ENCODE measurements at regions not wholly inside any gene's neighbourhood (a gene's known extent, or its start where the extent isn't known, plus 50 kb on each side); places are given as distances from the start of the nearest gene placed in this dataset.

- no peak for TF ChIP-seq CTCF (IDR thresholded peaks at IDR 0.05 in 2 of 3, conservative IDR thresholded peaks at IDR 0.05 in 1 of 3; ENCODE audit: borderline replicate concordance in 1 of 3, insufficient read depth in 1 of 3, low read depth in 2 of 3, low read length in 2 of 3)
- no peak for TF ChIP-seq SRF (IDR thresholded peaks at IDR 0.05; ENCODE audit: low read depth)
- TF ChIP-seq YY1 (IDR thresholded peaks at IDR 0.05; ENCODE audit: extremely low read depth, insufficient replicate concordance, low read depth, low read length): no peak
- no peak for TF ChIP-seq TCF7L2 (IDR thresholded peaks at IDR 0.05; ENCODE audit: borderline replicate concordance, extremely low read depth, insufficient read depth, insufficient read length)
- no peak for TF ChIP-seq ZFX (IDR thresholded peaks at IDR 0.05)
- no peak for TF ChIP-seq EZH2 (IDR thresholded peaks at IDR 0.05)
- TF ChIP-seq POLR2A (IDR thresholded peaks at IDR 0.05; ENCODE audit: borderline replicate concordance, extremely low read depth, insufficient read depth, insufficient read length): no peak
- no peak for TF ChIP-seq EZH2phosphoT487 (IDR thresholded peaks at IDR 0.05; ENCODE audit: borderline replicate concordance)
- no peak for TF ChIP-seq EGR1 (IDR thresholded peaks at IDR 0.05; ENCODE audit: low read depth)
- TF ChIP-seq POLR2AphosphoS5 (IDR thresholded peaks at IDR 0.05; ENCODE audit: low read depth, low read length): no peak
- TF ChIP-seq ELF1 (IDR thresholded peaks at IDR 0.05; ENCODE audit: borderline replicate concordance, low read depth): no peak
- TF ChIP-seq ZNF274 (IDR thresholded peaks at IDR 0.05; ENCODE audit: low read depth, low read length): no peak
- no peak for TF ChIP-seq CEBPB (IDR thresholded peaks at IDR 0.05; ENCODE audit: low read depth)
Observed at GRCh38 chr2:12463189-12463588, 253.5 kb upstream of the TRIB2 start.
